GM21423 (cell line): ENCODE measurements at regions not wholly inside any gene's neighbourhood (a gene's known extent, or its start where the extent isn't known, plus 50 kb on each side); places are given as distances from the start of the nearest gene placed in this dataset.

Experiments
- ATAC-seq: cut with Tn5 transposase; IDR thresholded peaks from one replicate; pipeline ENCODE4 v1.9.1; 2021; ENCODE audit warnings: mild to moderate bottlenecking, moderate library complexity; ENCODE audit not compliant: unreplicated experiment

- no peak for ATAC-seq
Observed at GRCh38 chr1:208576425-208576824, 332.2 kb upstream of the PLXNA2 start.

GRCh38 chr1:208577381-208577905 lies 333.3 kb upstream of the PLXNA2 start:
- ATAC-seq, result no peak

- ATAC-seq, result no peak
Observed at GRCh38 chr1:208581209-208581608, 337.0 kb upstream of the PLXNA2 start.

- no peak for ATAC-seq
Observed at GRCh38 chr1:208581667-208582066, 337.5 kb upstream of the PLXNA2 start.

GRCh38 chr1:208584167-208584755 lies 340.1 kb upstream of the PLXNA2 start:
- no peak for ATAC-seq

- ATAC-seq, result peak; percentile 97
Observed at GRCh38 chr1:208587110-208587509, 342.9 kb upstream of the PLXNA2 start.

- no peak for ATAC-seq
Observed at GRCh38 chr1:208593306-208594006, 349.3 kb upstream of the PLXNA2 start.

GRCh38 chr1:208595236-208595635 lies 351.1 kb upstream of the PLXNA2 start:
- ATAC-seq, result no peak

- no peak for ATAC-seq
Observed at GRCh38 chr1:208595745-208596144, 351.6 kb upstream of the PLXNA2 start.

GRCh38 chr1:208597571-208597970 lies 353.4 kb upstream of the PLXNA2 start:
- ATAC-seq, result no peak

- no peak for ATAC-seq
Observed at GRCh38 chr1:208598021-208598420, 353.8 kb upstream of the PLXNA2 start.

- no peak for ATAC-seq
Observed at GRCh38 chr1:208599063-208599462, 354.9 kb upstream of the PLXNA2 start.

GRCh38 chr1:208600456-208601190 lies 356.4 kb upstream of the PLXNA2 start:
- ATAC-seq, result no peak

- ATAC-seq, result no peak
Observed at GRCh38 chr1:208601561-208601960, 357.4 kb upstream of the PLXNA2 start.

GRCh38 chr1:208603721-208604120 lies 359.5 kb upstream of the PLXNA2 start:
- no peak for ATAC-seq

GRCh38 chr1:208604295-208604694 lies 360.1 kb upstream of the PLXNA2 start:
- ATAC-seq, result peak; percentile 97

GRCh38 chr1:208606959-208607358 lies 362.8 kb upstream of the PLXNA2 start:
- no peak for ATAC-seq

GRCh38 chr1:208607616-208608015 lies 363.4 kb upstream of the PLXNA2 start:
- no peak for ATAC-seq

GRCh38 chr1:208614610-208615009 lies 370.4 kb upstream of the PLXNA2 start:
- no peak for ATAC-seq

GRCh38 chr1:208615371-208615770 lies 371.2 kb upstream of the PLXNA2 start:
- ATAC-seq, result no peak

- ATAC-seq, result no peak
Observed at GRCh38 chr1:208616776-208617175, 372.6 kb upstream of the PLXNA2 start.
